AG10803 (cell line): ENCODE measurements at regions not wholly inside any gene's neighbourhood (a gene's known extent, or its start where the extent isn't known, plus 50 kb on each side); places are given as distances from the start of the nearest gene placed in this dataset.

Source experiments
- DNase-seq: peaks from one replicate; pipeline ENCODE4 v3.0.0; 2010; ENCODE audit warnings: low read depth
- H3K4me3 ChIP-seq: 2 replicates; pipeline ENCODE4 v1.5.1; 2011; ENCODE audit warnings: mild to moderate bottlenecking, low read length, control low read depth
- CTCF ChIP-seq: conservative IDR thresholded peaks from 2 replicates; pipeline ENCODE4 v1.5.1; 2011; ENCODE audit warnings: mild to moderate bottlenecking, low read length, control low read depth, inconsistent platforms

GRCh38 chr16:52650318-52650717 is 103.4 kb upstream of the TOX3 start:
- DNase-seq = no peak
- H3K4me3 ChIP-seq = no peak overlapping the region
- no peak for TF ChIP-seq CTCF

DNA sequence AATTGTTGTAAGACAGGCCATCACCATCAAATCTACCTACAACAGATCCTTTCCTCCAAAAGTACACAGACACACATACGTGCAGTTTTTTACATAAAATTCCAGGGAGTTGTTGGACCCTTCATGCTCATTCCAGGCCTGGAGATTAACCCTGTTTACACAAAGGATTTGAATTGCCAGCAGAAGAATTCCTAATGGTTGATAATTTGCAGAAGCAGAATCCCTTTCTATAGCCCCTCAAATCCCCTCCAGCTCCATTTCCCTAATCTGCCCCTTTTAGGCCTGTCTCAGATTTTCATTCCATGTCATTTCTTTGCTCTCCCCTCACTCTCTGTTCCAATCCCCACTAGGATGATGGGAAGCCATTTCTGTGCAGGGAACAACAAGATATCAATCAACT is 102.9 kb upstream of the TOX3 start:
- no peak for DNase-seq
- H3K4me3 ChIP-seq = no peak overlapping the region
- no peak for TF ChIP-seq CTCF

- no peak for TF ChIP-seq CTCF
- H3K4me3 ChIP-seq = no peak overlapping the region
- no peak for DNase-seq
These were observed 100.6 kb upstream of the TOX3 start for GRCh38 chr16:52647588-52647987.

GRCh38 chr16:52643006-52643405 is 96.1 kb upstream of the TOX3 start:
- no peak for TF ChIP-seq CTCF
- H3K4me3 ChIP-seq = no peak overlapping the region
- no peak for DNase-seq

- H3K4me3 ChIP-seq = no peak overlapping the region
- no peak for DNase-seq
- no peak for TF ChIP-seq CTCF
These were observed 87.6 kb upstream of the TOX3 start for GRCh38 chr16:52634528-52634927.

- no peak overlapping the region for H3K4me3 ChIP-seq
- TF ChIP-seq CTCF = no peak
- DNase-seq = no peak
These were observed 87.2 kb upstream of the TOX3 start for GRCh38 chr16:52634104-52634503.

DNA sequence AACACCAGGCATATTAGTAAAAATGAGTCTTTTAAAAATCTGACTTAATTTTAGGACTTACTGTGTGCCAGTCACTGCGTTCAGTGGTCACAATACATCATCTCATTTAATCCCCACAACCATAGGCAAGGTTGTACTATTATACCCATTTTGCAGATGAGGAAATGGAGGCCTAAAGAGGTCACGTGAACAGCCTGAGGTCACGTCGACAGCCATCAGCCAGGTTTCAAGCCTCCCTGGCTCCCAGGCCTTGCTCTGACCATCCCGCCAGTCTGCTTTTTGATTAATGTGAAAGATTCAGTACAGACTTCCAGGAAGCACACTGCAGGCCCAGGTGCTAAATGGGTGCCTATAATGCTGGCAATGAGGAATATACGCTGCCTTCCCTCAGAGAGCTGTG is 86.3 kb upstream of the TOX3 start:
- DNase-seq = no peak
- no peak for TF ChIP-seq CTCF
- H3K4me3 ChIP-seq = no peak overlapping the region
